HEK293 (cell line): ENCODE measurements at regions not wholly inside any gene's neighbourhood (a gene's known extent, or its start where the extent isn't known, plus 50 kb on each side); places are given as distances from the start of the nearest gene placed in this dataset.

Experiments used
- CTCF ChIA-PET: fragments of 350-600 bp; formaldehyde crosslinking; extraction: SDS; loops from one replicate; lab custom pipeline; 2021; ENCODE audit warnings: antibody characterized with exemption; lab: Yijun Ruan, JAX
- POLR2A ChIA-PET: fragments of 300-600 bp; formaldehyde crosslinking; extraction: SDS; loops from one replicate; lab custom pipeline; 2020; ENCODE audit warnings: antibody characterized with exemption, inconsistent platforms; lab: Yijun Ruan, JAX
- H3K27ac ChIP-seq: fragments of 200-500 bp; sonication (Bioruptor generic); 2 replicates; pipeline ENCODE4 v1.5.1; 2014; ENCODE audit warnings: low read depth, low read length, control low read depth, inconsistent platforms; ENCODE audit errors: extremely low read depth
- H3K36me3 ChIP-seq, 2 experiments: fragments of 200-500 bp in 1 of 2; sonication (Bioruptor generic) in 1 of 2; 1 replicate in 1 of 2; 2 replicates in 1 of 2; pipeline ENCODE4 v1.5.1; 2014 to 2017; ENCODE audit warnings: inconsistent platforms in 2 of 2, low read length in 2 of 2; ENCODE audit not compliant: control insufficient read depth in 2 of 2, insufficient read depth in 1 of 2
- H3K4me1 ChIP-seq: fragments of 200-500 bp; sonication (Bioruptor generic); 2 replicates; pipeline ENCODE4 v1.5.1; 2014; ENCODE audit warnings: mild to moderate bottlenecking, low read length, inconsistent platforms; ENCODE audit not compliant: control insufficient read depth, insufficient read depth
- H3K4me3 ChIP-seq: 2 replicates; pipeline ENCODE4 v1.5.1; 2011; ENCODE audit warnings: low read depth, mild to moderate bottlenecking, control low read depth, low read length, moderate library complexity
- H3K9me3 ChIP-seq: fragments of 200-500 bp; sonication (Bioruptor generic); 2 replicates; pipeline ENCODE4 v1.5.1; 2014; ENCODE audit warnings: low read depth, low read length, inconsistent platforms; ENCODE audit not compliant: control insufficient read depth, insufficient read depth
- GLIS2 ChIP-seq: fragments of 450-650 bp; formaldehyde crosslinking; IDR thresholded peaks from 2 replicates; pipeline ENCODE4 v1.5.1; 2016; ENCODE audit warnings: missing biosample characterization, missing genetic modification characterization
- RBAK ChIP-seq: fragments of 450-650 bp; formaldehyde crosslinking; IDR thresholded peaks from 2 replicates; pipeline ENCODE4 v1.5.1; 2016; ENCODE audit warnings: missing biosample characterization, missing genetic modification characterization
- SCRT1 ChIP-seq: fragments of 450-650 bp; formaldehyde crosslinking; IDR thresholded peaks from 2 replicates; pipeline ENCODE4 v1.5.1; 2016; ENCODE audit warnings: missing biosample characterization, missing genetic modification characterization, borderline replicate concordance
- SCRT2 ChIP-seq: fragments of 450-650 bp; formaldehyde crosslinking; IDR thresholded peaks from 2 replicates; pipeline ENCODE4 v1.5.1; 2016; ENCODE audit warnings: missing biosample characterization, missing genetic modification characterization
- ZNF184 ChIP-seq: fragments of 450-650 bp; IDR thresholded peaks from 2 replicates; pipeline ENCODE4 v1.5.1; 2018; ENCODE audit warnings: missing biosample characterization, mild to moderate bottlenecking, missing genetic modification characterization
- ZNF23 ChIP-seq: fragments of 450-650 bp; formaldehyde crosslinking; IDR thresholded peaks from 2 replicates; pipeline ENCODE4 v1.5.1; 2016; ENCODE audit warnings: missing biosample characterization, missing genetic modification characterization, borderline replicate concordance
- ZNF274 ChIP-seq, 2 experiments: fragments of 200-500 bp in 1 of 2; fragments of 450-650 bp in 1 of 2; sonication (Bioruptor generic) in 1 of 2; formaldehyde crosslinking in 1 of 2; IDR thresholded peaks; 2 replicates each; pipeline versions ENCODE4 v1.5.1 to v1.6.1; 2014 to 2016; ENCODE audit warnings: borderline replicate concordance in 1 of 2, inconsistent platforms in 1 of 2, low read length in 1 of 2, missing biosample characterization in 1 of 2, missing genetic modification characterization in 1 of 2
- ZNF341 ChIP-seq: fragments of 450-650 bp; formaldehyde crosslinking; IDR thresholded peaks from 2 replicates; pipeline ENCODE4; 2016; ENCODE audit warnings: low read depth, missing biosample characterization, missing genetic modification characterization
- ZNF48 ChIP-seq: fragments of 450-650 bp; formaldehyde crosslinking; IDR thresholded peaks from 2 replicates; pipeline ENCODE4 v1.5.1; 2016; ENCODE audit warnings: missing biosample characterization, missing genetic modification characterization
- ZNF670 ChIP-seq: fragments of 450-650 bp; formaldehyde crosslinking; IDR thresholded peaks from 2 replicates; pipeline ENCODE4 v1.5.1; 2016; ENCODE audit warnings: missing biosample characterization, missing genetic modification characterization, low read depth
- ZNF777 ChIP-seq: fragments of 450-650 bp; formaldehyde crosslinking; IDR thresholded peaks from 2 replicates; pipeline ENCODE4 v1.5.1; 2017; ENCODE audit warnings: missing biosample characterization, missing genetic modification characterization, borderline replicate concordance
- TF ChIP-seq, protein P1 (sequence below): fragments of 450-650 bp; formaldehyde crosslinking; optimal IDR thresholded peaks from 2 replicates; pipeline ENCODE3; 2016; ENCODE audit warnings: missing biosample characterization, mild to moderate bottlenecking, missing genetic modification characterization
- TF ChIP-seq, protein P2 (sequence below): fragments of 450-650 bp; formaldehyde crosslinking; IDR thresholded peaks from 2 replicates; pipeline ENCODE4 v1.5.1; 2017; ENCODE audit warnings: missing biosample characterization, missing genetic modification characterization
- TF ChIP-seq, protein P3 (sequence below): fragments of 450-650 bp; formaldehyde crosslinking; IDR thresholded peaks from 2 replicates; pipeline ENCODE4 v1.5.1; 2016; ENCODE audit warnings: missing biosample characterization, missing genetic modification characterization
- TF ChIP-seq, protein P4 (sequence below): fragments of 450-650 bp; formaldehyde crosslinking; conservative IDR thresholded peaks from 2 replicates; pipeline ENCODE4 v1.5.1; 2016; ENCODE audit warnings: low read depth, missing biosample characterization, missing genetic modification characterization
- TF ChIP-seq, protein P5 (sequence below): fragments of 450-650 bp; formaldehyde crosslinking; IDR thresholded peaks from 2 replicates; pipeline ENCODE4 v1.5.1; 2016; ENCODE audit warnings: missing biosample characterization, missing genetic modification characterization

DNA sequence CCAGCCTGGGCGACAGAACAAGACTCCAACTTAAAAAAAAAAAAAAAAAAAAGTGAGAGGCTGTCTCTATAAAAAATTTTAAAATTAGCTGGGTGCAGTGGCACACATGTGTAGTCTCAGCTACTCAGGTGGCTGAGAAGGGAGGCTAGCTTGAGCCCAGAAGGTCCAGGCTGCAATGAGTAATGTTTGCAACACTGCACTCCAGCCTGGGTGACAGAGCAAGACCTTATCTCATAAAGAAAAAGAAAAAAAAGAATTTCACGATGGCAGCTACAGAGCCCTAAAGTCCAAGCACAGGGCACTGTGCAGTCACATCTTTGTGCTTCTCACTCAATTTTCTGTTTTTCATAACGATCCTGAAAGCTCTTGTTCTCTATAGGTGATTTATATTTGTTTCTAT, 209.5 kb upstream of the KCTD7 start:
- Histone ChIP-seq H3K27ac (no peak overlapping the region), H3K36me3 (no peaks in the 10 kb centered on the region), H3K9me3 (no peaks in the 10 kb centered on the region)
- CTCF ChIA-PET, result interaction anchor here (0.6 kb wide), 1 partner anchor 185 kb away, joined by 4 read pairs; no protein-coding TSS in a partner anchor
- no peak for TF ChIP-seq SCRT1 (tag by site-specific recombination)
- TF ChIP-seq, protein P1, sequence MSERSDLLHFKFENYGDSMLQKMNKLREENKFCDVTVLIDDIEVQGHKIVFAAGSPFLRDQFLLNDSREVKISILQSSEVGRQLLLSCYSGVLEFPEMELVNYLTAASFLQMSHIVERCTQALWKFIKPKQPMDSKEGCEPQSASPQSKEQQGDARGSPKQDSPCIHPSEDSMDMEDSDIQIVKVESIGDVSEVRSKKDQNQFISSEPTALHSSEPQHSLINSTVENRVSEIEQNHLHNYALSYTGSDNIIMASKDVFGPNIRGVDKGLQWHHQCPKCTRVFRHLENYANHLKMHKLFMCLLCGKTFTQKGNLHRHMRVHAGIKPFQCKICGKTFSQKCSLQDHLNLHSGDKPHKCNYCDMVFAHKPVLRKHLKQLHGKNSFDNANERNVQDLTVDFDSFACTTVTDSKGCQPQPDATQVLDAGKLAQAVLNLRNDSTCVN, result no peak
- TF ChIP-seq, protein P2, sequence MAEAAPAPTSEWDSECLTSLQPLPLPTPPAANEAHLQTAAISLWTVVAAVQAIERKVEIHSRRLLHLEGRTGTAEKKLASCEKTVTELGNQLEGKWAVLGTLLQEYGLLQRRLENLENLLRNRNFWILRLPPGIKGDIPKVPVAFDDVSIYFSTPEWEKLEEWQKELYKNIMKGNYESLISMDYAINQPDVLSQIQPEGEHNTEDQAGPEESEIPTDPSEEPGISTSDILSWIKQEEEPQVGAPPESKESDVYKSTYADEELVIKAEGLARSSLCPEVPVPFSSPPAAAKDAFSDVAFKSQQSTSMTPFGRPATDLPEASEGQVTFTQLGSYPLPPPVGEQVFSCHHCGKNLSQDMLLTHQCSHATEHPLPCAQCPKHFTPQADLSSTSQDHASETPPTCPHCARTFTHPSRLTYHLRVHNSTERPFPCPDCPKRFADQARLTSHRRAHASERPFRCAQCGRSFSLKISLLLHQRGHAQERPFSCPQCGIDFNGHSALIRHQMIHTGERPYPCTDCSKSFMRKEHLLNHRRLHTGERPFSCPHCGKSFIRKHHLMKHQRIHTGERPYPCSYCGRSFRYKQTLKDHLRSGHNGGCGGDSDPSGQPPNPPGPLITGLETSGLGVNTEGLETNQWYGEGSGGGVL, result no peak
- TF ChIP-seq ZNF341 (tag by site-specific recombination), result no peak
- no peak for TF ChIP-seq SCRT2 (tag by site-specific recombination)
- TF ChIP-seq ZNF184 (tag by site-specific recombination), result no peak
- TF ChIP-seq ZNF274 (IDR thresholded peaks at IDR 0.05; ENCODE audit: low read length), result no peak
- no peak for TF ChIP-seq ZNF274 (tag by site-specific recombination; IDR thresholded peaks at IDR 0.05; ENCODE audit: borderline replicate concordance)
- TF ChIP-seq, protein P3, sequence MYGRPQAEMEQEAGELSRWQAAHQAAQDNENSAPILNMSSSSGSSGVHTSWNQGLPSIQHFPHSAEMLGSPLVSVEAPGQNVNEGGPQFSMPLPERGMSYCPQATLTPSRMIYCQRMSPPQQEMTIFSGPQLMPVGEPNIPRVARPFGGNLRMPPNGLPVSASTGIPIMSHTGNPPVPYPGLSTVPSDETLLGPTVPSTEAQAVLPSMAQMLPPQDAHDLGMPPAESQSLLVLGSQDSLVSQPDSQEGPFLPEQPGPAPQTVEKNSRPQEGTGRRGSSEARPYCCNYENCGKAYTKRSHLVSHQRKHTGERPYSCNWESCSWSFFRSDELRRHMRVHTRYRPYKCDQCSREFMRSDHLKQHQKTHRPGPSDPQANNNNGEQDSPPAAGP, result no peak
- no peak for TF ChIP-seq ZNF670
- TF ChIP-seq RBAK, result no peak
- no peak for TF ChIP-seq ZNF777 (tag by site-specific recombination)
- TF ChIP-seq ZNF48, result no peak
- TF ChIP-seq, protein P4, sequence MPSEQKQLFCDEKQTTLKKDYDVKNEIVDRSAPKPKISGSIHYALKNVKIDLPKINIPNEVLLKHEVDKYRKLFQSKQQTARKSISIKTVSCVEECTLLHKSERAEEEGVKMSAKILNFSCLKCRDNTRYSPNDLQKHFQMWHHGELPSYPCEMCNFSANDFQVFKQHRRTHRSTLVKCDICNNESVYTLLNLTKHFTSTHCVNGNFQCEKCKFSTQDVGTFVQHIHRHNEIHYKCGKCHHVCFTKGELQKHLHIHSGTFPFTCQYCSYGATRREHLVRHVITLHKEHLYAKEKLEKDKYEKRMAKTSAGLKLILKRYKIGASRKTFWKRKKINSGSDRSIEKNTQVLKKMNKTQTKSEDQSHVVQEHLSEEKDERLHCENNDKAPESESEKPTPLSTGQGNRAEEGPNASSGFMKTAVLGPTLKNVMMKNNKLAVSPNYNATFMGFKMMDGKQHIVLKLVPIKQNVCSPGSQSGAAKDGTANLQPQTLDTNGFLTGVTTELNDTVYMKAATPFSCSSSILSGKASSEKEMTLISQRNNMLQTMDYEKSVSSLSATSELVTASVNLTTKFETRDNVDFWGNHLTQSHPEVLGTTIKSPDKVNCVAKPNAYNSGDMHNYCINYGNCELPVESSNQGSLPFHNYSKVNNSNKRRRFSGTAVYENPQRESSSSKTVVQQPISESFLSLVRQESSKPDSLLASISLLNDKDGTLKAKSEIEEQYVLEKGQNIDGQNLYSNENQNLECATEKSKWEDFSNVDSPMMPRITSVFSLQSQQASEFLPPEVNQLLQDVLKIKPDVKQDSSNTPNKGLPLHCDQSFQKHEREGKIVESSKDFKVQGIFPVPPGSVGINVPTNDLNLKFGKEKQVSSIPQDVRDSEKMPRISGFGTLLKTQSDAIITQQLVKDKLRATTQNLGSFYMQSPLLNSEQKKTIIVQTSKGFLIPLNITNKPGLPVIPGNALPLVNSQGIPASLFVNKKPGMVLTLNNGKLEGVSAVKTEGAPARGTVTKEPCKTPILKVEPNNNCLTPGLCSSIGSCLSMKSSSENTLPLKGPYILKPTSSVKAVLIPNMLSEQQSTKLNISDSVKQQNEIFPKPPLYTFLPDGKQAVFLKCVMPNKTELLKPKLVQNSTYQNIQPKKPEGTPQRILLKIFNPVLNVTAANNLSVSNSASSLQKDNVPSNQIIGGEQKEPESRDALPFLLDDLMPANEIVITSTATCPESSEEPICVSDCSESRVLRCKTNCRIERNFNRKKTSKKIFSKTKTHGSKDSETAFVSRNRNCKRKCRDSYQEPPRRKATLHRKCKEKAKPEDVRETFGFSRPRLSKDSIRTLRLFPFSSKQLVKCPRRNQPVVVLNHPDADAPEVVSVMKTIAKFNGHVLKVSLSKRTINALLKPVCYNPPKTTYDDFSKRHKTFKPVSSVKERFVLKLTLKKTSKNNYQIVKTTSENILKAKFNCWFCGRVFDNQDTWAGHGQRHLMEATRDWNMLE (tag by site-specific recombination), result no peak
- no peak for TF ChIP-seq ZNF23 (tag by site-specific recombination)
- no peak for TF ChIP-seq GLIS2 (tag by site-specific recombination)
- TF ChIP-seq, protein P5, sequence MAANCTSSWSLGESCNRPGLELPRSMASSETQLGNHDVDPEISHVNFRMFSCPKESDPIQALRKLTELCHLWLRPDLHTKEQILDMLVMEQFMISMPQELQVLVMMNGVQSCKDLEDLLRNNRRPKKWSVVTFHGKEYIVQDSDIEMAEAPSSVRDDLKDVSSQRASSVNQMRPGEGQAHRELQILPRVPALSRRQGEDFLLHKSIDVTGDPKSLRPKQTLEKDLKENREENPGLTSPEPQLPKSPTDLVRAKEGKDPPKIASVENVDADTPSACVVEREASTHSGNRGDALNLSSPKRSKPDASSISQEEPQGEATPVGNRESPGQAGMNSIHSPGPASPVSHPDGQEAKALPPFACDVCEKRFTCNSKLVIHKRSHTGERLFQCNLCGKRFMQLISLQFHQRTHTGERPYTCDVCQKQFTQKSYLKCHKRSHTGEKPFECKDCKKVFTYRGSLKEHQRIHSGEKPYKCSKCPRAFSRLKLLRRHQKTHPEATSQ, result no peak
- TF ChIP-seq, all 188 proteins: peak for 0
- POLR2A ChIA-PET, result interaction anchor here (0.7 kb wide), 1 partner anchor 407 kb away, joined by 4 read pairs; no protein-coding TSS in a partner anchor
- no peaks in the 10 kb centered on the region for H3K4me1 ChIP-seq
- H3K4me3 ChIP-seq, result no peak overlapping the region
